IMR-90 (cell line): ENCODE measurements at regions not wholly inside any gene's neighbourhood (a gene's known extent, or its start where the extent isn't known, plus 50 kb on each side); places are given as distances from the start of the nearest gene placed in this dataset.

Source experiments
- ATAC-seq: fragments of 200-7000 bp; cut with Tn5 transposase; 2 replicates; pipeline ENCODE4 v1.9.1; 2020; ENCODE audit warnings: low read depth, mild to moderate bottlenecking, moderate library complexity
- BruUV-seq: library from RNA; stranded (reverse); fragments of 400-500 nt; replicated peaks from 2 replicates; lab custom pipeline; 2021; lab: Mats Ljungman, UMichigan
- CTCF ChIA-PET: fragments of 300-600 bp; formaldehyde crosslinking; extraction: SDS; loops from one replicate; lab custom pipeline; 2021; ENCODE audit warnings: antibody characterized with exemption; lab: Yijun Ruan, JAX
- POLR2A ChIA-PET: fragments of 300-600 bp; sonication (Branson Sonifier 250); formaldehyde crosslinking; loops from one replicate; lab custom pipeline; 2022; ENCODE audit warnings: antibody characterized with exemption; ENCODE audit not compliant: unreplicated experiment; lab: Charles Lee
- DNase-seq: peaks from one replicate; pipeline ENCODE4 v3.0.0; 2013
- H2AFZ ChIP-seq: replicated peaks from 2 replicates; pipeline ENCODE3; 2013; ENCODE audit warnings: low read length, mild to moderate bottlenecking; ENCODE audit not compliant: poor library complexity
- H2AK5ac ChIP-seq: 2 replicates; pipeline ENCODE4 v1.6.1; 2013; ENCODE audit warnings: low read depth, low read length, inconsistent platforms
- H2AK9ac ChIP-seq: replicated peaks from 2 replicates; pipeline ENCODE3; 2013; ENCODE audit warnings: mild to moderate bottlenecking, low read depth, low read length, moderate library complexity; ENCODE audit not compliant: poor library complexity
- H2BK120ac ChIP-seq: 2 replicates; pipeline ENCODE4 v1.6.1; 2013; ENCODE audit warnings: low read depth, low read length, inconsistent platforms
- H2BK15ac ChIP-seq: 3 replicates; pipeline ENCODE4 v1.6.1; 2013; ENCODE audit warnings: low read depth, low read length, inconsistent platforms
- H2BK20ac ChIP-seq: 2 replicates; pipeline ENCODE4 v1.6.1; 2013; ENCODE audit warnings: low read depth, mild to moderate bottlenecking, inconsistent platforms, low read length, moderate library complexity
- H2BK5ac ChIP-seq: 2 replicates; pipeline ENCODE4 v1.6.1; 2013; ENCODE audit warnings: mild to moderate bottlenecking, low read depth, low read length, inconsistent platforms; ENCODE audit not compliant: poor library complexity, severe bottlenecking
- H3K14ac ChIP-seq: replicated peaks from 2 replicates; pipeline ENCODE4 v1.6.1; 2013; ENCODE audit warnings: low read depth, low read length, inconsistent platforms
- H3K18ac ChIP-seq: 2 replicates; pipeline ENCODE4 v1.6.1; 2013; ENCODE audit warnings: low read depth, low read length, control low read depth
- H3K23ac ChIP-seq: 2 replicates; pipeline ENCODE4 v1.6.1; 2013; ENCODE audit warnings: low read depth, low read length, inconsistent platforms
- H3K27ac ChIP-seq: 2 replicates; pipeline ENCODE4 v1.5.1; 2013; ENCODE audit warnings: mild to moderate bottlenecking, control low read depth, low read length; ENCODE audit not compliant: insufficient read depth
- H3K27me3 ChIP-seq: 2 replicates; pipeline ENCODE4 v1.6.1; 2013; ENCODE audit warnings: low read length; ENCODE audit not compliant: control insufficient read depth, insufficient read depth
- H3K36me3 ChIP-seq: 2 replicates; pipeline ENCODE4 v1.6.1; 2013; ENCODE audit warnings: low read length, mixed read lengths; ENCODE audit not compliant: control insufficient read depth, insufficient read depth
- H3K4ac ChIP-seq: 2 replicates; pipeline ENCODE4 v1.6.1; 2013; ENCODE audit warnings: low read depth, low read length, inconsistent platforms
- H3K4me1 ChIP-seq: 2 replicates; pipeline ENCODE4 v1.6.1; 2013; ENCODE audit warnings: low read length, mixed read lengths; ENCODE audit not compliant: control insufficient read depth, insufficient read depth
- H3K4me2 ChIP-seq: 2 replicates; pipeline ENCODE4 v1.6.1; 2013; ENCODE audit warnings: low read depth, mild to moderate bottlenecking, control low read depth, low read length, moderate library complexity
- H3K4me3 ChIP-seq: 2 replicates; pipeline ENCODE4 v1.5.1; 2013; ENCODE audit warnings: low read depth, mild to moderate bottlenecking, control low read depth, low read length, moderate library complexity; ENCODE audit not compliant: insufficient read depth
- H3K56ac ChIP-seq: 2 replicates; pipeline ENCODE4 v1.6.1; 2013; ENCODE audit warnings: low read length, inconsistent platforms; ENCODE audit not compliant: insufficient read depth; ENCODE audit errors: extremely low read depth
- H3K79me1 ChIP-seq, 2 experiments: 2 replicates each; pipeline ENCODE4 v1.6.1; 2013; ENCODE audit warnings: low read length in 2 of 2, inconsistent platforms in 1 of 2, low read depth in 1 of 2
- H3K9ac ChIP-seq: 2 replicates; pipeline ENCODE4 v1.6.1; 2013; ENCODE audit warnings: low read depth, low read length, control low read depth
- H3K9me1 ChIP-seq: 2 replicates; pipeline ENCODE4 v1.6.1; 2013; ENCODE audit warnings: low read length, inconsistent platforms; ENCODE audit not compliant: insufficient read depth
- H3K9me3 ChIP-seq: 2 replicates; pipeline ENCODE4 v1.6.1; 2013; ENCODE audit warnings: low read length; ENCODE audit not compliant: control insufficient read depth, insufficient read depth
- H4K20me1 ChIP-seq: 2 replicates; pipeline ENCODE4 v1.6.1; 2013; ENCODE audit warnings: low read length, inconsistent platforms; ENCODE audit not compliant: insufficient read depth
- H4K5ac ChIP-seq: 2 replicates; pipeline ENCODE4 v1.6.1; 2013; ENCODE audit warnings: mild to moderate bottlenecking, low read depth, low read length, control low read depth
- H4K8ac ChIP-seq, 2 experiments: 2 replicates each; pipeline ENCODE4 v1.6.1; 2013; ENCODE audit warnings: low read depth in 2 of 2, low read length in 2 of 2, control low read depth in 1 of 2, inconsistent platforms in 1 of 2
- H4K91ac ChIP-seq: 2 replicates; pipeline ENCODE4 v1.6.1; 2013; ENCODE audit warnings: low read depth, low read length, inconsistent platforms; ENCODE audit not compliant: insufficient read depth
- BHLHE40 ChIP-seq: fragments of 150-350 bp; IDR thresholded peaks from 2 replicates; pipeline ENCODE4 v1.6.1; 2016; ENCODE audit warnings: mild to moderate bottlenecking, low read depth, low read length
- CEBPB ChIP-seq: IDR thresholded peaks from 2 replicates; pipeline ENCODE4 v1.6.1; 2012; ENCODE audit warnings: low read depth, low read length, improper control_type of control experiment
- CHD1 ChIP-seq: IDR thresholded peaks from 2 replicates; pipeline ENCODE4 v1.6.1; 2012; ENCODE audit warnings: low read depth, low read length, improper control_type of control experiment
- CTCF ChIP-seq: conservative IDR thresholded peaks from 2 replicates; pipeline ENCODE4 v1.5.1; 2012; ENCODE audit warnings: mild to moderate bottlenecking, low read depth, low read length, improper control_type of control experiment
- FOS ChIP-seq: fragments of 150-350 bp; IDR thresholded peaks from 2 replicates; pipeline ENCODE4 v1.6.1; 2016; ENCODE audit warnings: low read depth, low read length
- MAFK ChIP-seq: IDR thresholded peaks from 2 replicates; pipeline ENCODE4 v1.6.1; 2012; ENCODE audit warnings: low read depth, low read length, improper control_type of control experiment
- MXI1 ChIP-seq: IDR thresholded peaks from 2 replicates; pipeline ENCODE4 v1.6.1; 2012; ENCODE audit warnings: low read depth, mild to moderate bottlenecking, low read length, moderate library complexity, borderline replicate concordance
- POLR2A ChIP-seq: IDR thresholded peaks from 2 replicates; pipeline ENCODE4 v1.6.1; 2012; ENCODE audit warnings: mild to moderate bottlenecking, low read depth, low read length
- RFX5 ChIP-seq: IDR thresholded peaks from 2 replicates; pipeline ENCODE4 v1.8.0; 2012; ENCODE audit warnings: low read depth, mild to moderate bottlenecking, low read length, moderate library complexity
- SMC3 ChIP-seq: fragments of 150-350 bp; IDR thresholded peaks from 2 replicates; pipeline ENCODE4 v1.6.1; 2016; ENCODE audit warnings: low read depth, mild to moderate bottlenecking, antibody characterized with exemption, low read length, moderate library complexity
- USF2 ChIP-seq: fragments of 150-350 bp; IDR thresholded peaks from 2 replicates; pipeline ENCODE4 v1.6.1; 2017; ENCODE audit warnings: mild to moderate bottlenecking, antibody characterized with exemption, low read length, low read depth
- WGBS, 2 experiments: methylation state at CpG; one replicate each; pipeline versions ENCODE4 v1.1.5 to v1.1.7; 2013; ENCODE audit warnings: missing lambda C conversion rate in 2 of 2; ENCODE audit not compliant: insufficient read length in 1 of 2; ENCODE audit errors: extremely low coverage in 2 of 2; 5-methylcytosine and 5-hydroxymethylcytosine counted together
- dilution Hi-C: fragments of 300-500 bp; cut with HindIII; formaldehyde crosslinking; loops from one replicate; pipeline ENCODE4 v1.14.3; 2018; ENCODE audit warnings: low sequenced_read_pairs; ENCODE audit not compliant: unreplicated experiment
- in situ Hi-C: fragments of 300-500 bp; cut with MboI; formaldehyde crosslinking; loops from 3 replicates; pipeline ENCODE4 v1.14.3; 2019; ENCODE audit warnings: low sequenced_read_pairs, inconsistent platforms, mixed read lengths
- intact Hi-C: fragments of 100-400 bp; cut with micrococcal nuclease; formaldehyde crosslinking; loops from 2 replicates; pipeline ENCODE4 v1.10.0; 2022
- TF ChIP-seq, protein P1 (sequence below): fragments of 150-350 bp; IDR thresholded peaks from 2 replicates; pipeline ENCODE4 v1.6.1; 2016; ENCODE audit warnings: low read depth, mild to moderate bottlenecking, low read length, moderate library complexity, borderline replicate concordance

- Histone ChIP-seq H3K4me2 (no peak overlapping the region), H3K27me3 (no peaks in the 10 kb centered on the region), H3K9ac (no peak overlapping the region), H2AFZ (no peak overlapping the region), H3K23ac (no peak overlapping the region), H3K36me3 (no peaks in the 10 kb centered on the region), H4K20me1 (no peaks in the 10 kb centered on the region), H3K4me3 (no peak overlapping the region), H3K27ac (no peak overlapping the region), H2BK20ac (no peak overlapping the region), H3K9me1 (peaks cover 3% of the 10 kb centered on the region; the same call in 1 of the 2 replicates), H4K5ac (no peak overlapping the region), H2AK9ac (no peak overlapping the region), H3K4ac (peak overlapping the region; percentile 31; the same call in 1 of the 2 replicates), H3K18ac (no peak overlapping the region), H2BK15ac (no peak overlapping the region), H2BK120ac (peak overlapping the region; percentile 2; the same call in 1 of the 2 replicates), H4K8ac (peak overlapping the region in 1 of 2 experiments; percentile 27; a peak in 1 of 4 replicates), H3K79me1 (no peaks in the 10 kb centered on the region), H3K4me1 (no peaks in the 10 kb centered on the region), H3K9me3 (no peaks in the 10 kb centered on the region), H4K91ac (no peak overlapping the region), H3K56ac (no peak overlapping the region), H3K14ac (no peak overlapping the region), H2BK5ac (no peak overlapping the region), H2AK5ac (no peak overlapping the region)
- CTCF ChIA-PET = no interaction called here
- no CpG with 5 or more reads among the region's 2 CpGs for WGBS, 2 experiments
- peak; percentile 42; the same call in 1 of the 2 replicates for ATAC-seq
- intact Hi-C loops = no loop called here
- no TSS peak for BruUV-seq
- POLR2A ChIA-PET = no interaction called here
- dilution Hi-C loops = no loop called here
- in situ Hi-C loops = no loop called here
- DNase-seq = peak; percentile 26
- TF ChIP-seq MAFK = no peak
- no peak for TF ChIP-seq CHD1
- TF ChIP-seq RFX5 = no peak
- TF ChIP-seq FOS = no peak
- no peak for TF ChIP-seq MXI1
- no peak for TF ChIP-seq CEBPB
- TF ChIP-seq USF2 = no peak
- TF ChIP-seq BHLHE40 = no peak
- no peak for TF ChIP-seq POLR2A
- TF ChIP-seq, protein P1, sequence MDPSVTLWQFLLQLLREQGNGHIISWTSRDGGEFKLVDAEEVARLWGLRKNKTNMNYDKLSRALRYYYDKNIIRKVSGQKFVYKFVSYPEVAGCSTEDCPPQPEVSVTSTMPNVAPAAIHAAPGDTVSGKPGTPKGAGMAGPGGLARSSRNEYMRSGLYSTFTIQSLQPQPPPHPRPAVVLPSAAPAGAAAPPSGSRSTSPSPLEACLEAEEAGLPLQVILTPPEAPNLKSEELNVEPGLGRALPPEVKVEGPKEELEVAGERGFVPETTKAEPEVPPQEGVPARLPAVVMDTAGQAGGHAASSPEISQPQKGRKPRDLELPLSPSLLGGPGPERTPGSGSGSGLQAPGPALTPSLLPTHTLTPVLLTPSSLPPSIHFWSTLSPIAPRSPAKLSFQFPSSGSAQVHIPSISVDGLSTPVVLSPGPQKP = no peak
- no peak for TF ChIP-seq CTCF
- TF ChIP-seq SMC3 = no peak
Measured at GRCh38 chr2:220445429-220446105, 818.1 kb downstream of the SLC4A3 start.
